Smooth muscle cell (in vitro differentiated cells): ENCODE measurements at regions not wholly inside any gene's neighbourhood (a gene's known extent, or its start where the extent isn't known, plus 50 kb on each side); places are given as distances from the start of the nearest gene placed in this dataset.

ENCODE experiments used
- DNase-seq: peaks from one replicate; lab custom pipeline; 2025; ENCODE audit not compliant: unreplicated experiment; lab: John Stamatoyannopoulos, UW
- H2AFZ ChIP-seq: fragments of 200-600 bp; sonication (generic); 2 replicates; pipeline ENCODE4 v1.6.0; 2016; ENCODE audit warnings: antibody characterized with exemption, low read depth, mild to moderate bottlenecking
- H3F3A ChIP-seq: fragments of 200-600 bp; sonication (generic); 2 replicates; pipeline ENCODE4 v1.6.0; 2017; ENCODE audit warnings: antibody characterized with exemption, low read depth
- H3K27ac ChIP-seq: fragments of 200-600 bp; sonication (generic); 2 replicates; pipeline ENCODE4 v1.5.1; 2016; ENCODE audit warnings: low read depth, mild to moderate bottlenecking
- H3K27me3 ChIP-seq: fragments of 200-600 bp; sonication (generic); 2 replicates; pipeline ENCODE4 v1.6.1; 2016; ENCODE audit warnings: low read depth, mild to moderate bottlenecking
- H3K36me3 ChIP-seq: fragments of 200-600 bp; sonication (generic); 2 replicates; pipeline ENCODE4 v1.5.1; 2016; ENCODE audit warnings: low read depth
- H3K4me1 ChIP-seq: fragments of 200-600 bp; sonication (generic); 2 replicates; pipeline ENCODE4 v1.5.1; 2016; ENCODE audit warnings: low read depth
- H3K4me2 ChIP-seq: fragments of 200-600 bp; sonication (generic); 2 replicates; pipeline ENCODE4 v1.6.0; 2016; ENCODE audit warnings: mild to moderate bottlenecking
- H3K4me3 ChIP-seq: fragments of 200-600 bp; sonication (generic); 2 replicates; pipeline ENCODE4 v1.5.1; 2016; ENCODE audit warnings: mild to moderate bottlenecking
- H3K79me2 ChIP-seq: fragments of 200-600 bp; sonication (generic); 2 replicates; pipeline ENCODE4 v1.6.0; 2016; ENCODE audit warnings: low read depth, mild to moderate bottlenecking
- H3K9ac ChIP-seq: fragments of 200-600 bp; sonication (generic); 2 replicates; pipeline ENCODE4 v1.6.0; 2016; ENCODE audit warnings: low read depth
- H3K9me3 ChIP-seq: fragments of 200-600 bp; sonication (generic); replicated peaks from 2 replicates; pipeline ENCODE4 v1.5.1; 2016; ENCODE audit warnings: low read depth
- H4K20me1 ChIP-seq: fragments of 200-600 bp; sonication (generic); 2 replicates; pipeline ENCODE4 v1.6.0; 2016; ENCODE audit warnings: low read depth
- CTCF ChIP-seq: fragments of 200-600 bp; sonication (generic); IDR thresholded peaks from 2 replicates; pipeline ENCODE4 v1.5.1; 2017; ENCODE audit warnings: borderline replicate concordance, mild to moderate bottlenecking, antibody characterized with exemption; ENCODE audit not compliant: insufficient read depth, poor library complexity, severe bottlenecking
- WGBS: methylation state at CpG from one replicate; pipeline ENCODE4 v1.1.7; 2016; ENCODE audit warnings: low lambda C conversion rate; 5-methylcytosine and 5-hydroxymethylcytosine counted together

GRCh38 chr7:13421776-13422175 lies 567.7 kb downstream of the ETV1 start:
- WGBS, result 91% methylated on average over 4 of the region's 4 CpGs

GRCh38 chr7:13433946-13434345 lies 555.5 kb downstream of the ETV1 start:
- H3K9me3 ChIP-seq, result no peaks in the 10 kb centered on the region
- no peak for DNase-seq

More at GRCh38 chr7:13421776-13422175, 567.7 kb downstream of the ETV1 start:
- H3K4me2 ChIP-seq, result no peak overlapping the region
- no peak overlapping the region for H2AFZ ChIP-seq
- no peak overlapping the region for H3K4me3 ChIP-seq
- H3K79me2 ChIP-seq, result no peaks in the 10 kb centered on the region
- no peaks in the 10 kb centered on the region for H3K36me3 ChIP-seq
- no peaks in the 10 kb centered on the region for H3K27me3 ChIP-seq
- no peak for TF ChIP-seq CTCF
- no peaks in the 10 kb centered on the region for H3K4me1 ChIP-seq
- no peaks in the 10 kb centered on the region for H4K20me1 ChIP-seq
- no peak overlapping the region for H3K27ac ChIP-seq
- no peaks in the 10 kb centered on the region for H3F3A ChIP-seq
- no peak for DNase-seq
- H3K9ac ChIP-seq, result no peak overlapping the region
- peaks cover 4% of the 10 kb centered on the region for H3K9me3 ChIP-seq

GRCh38 chr7:13442226-13442625 lies 547.2 kb downstream of the ETV1 start:
- H3K9ac ChIP-seq, result no peak overlapping the region
- TF ChIP-seq CTCF, result no peak
- no peaks in the 10 kb centered on the region for H3K36me3 ChIP-seq
- no peak overlapping the region for H2AFZ ChIP-seq
- no peaks in the 10 kb centered on the region for H3K79me2 ChIP-seq
- H4K20me1 ChIP-seq, result no peaks in the 10 kb centered on the region
- no peaks in the 10 kb centered on the region for H3F3A ChIP-seq
- no peak for DNase-seq
- H3K4me3 ChIP-seq, result no peak overlapping the region
- H3K27me3 ChIP-seq, result no peaks in the 10 kb centered on the region
- no peak overlapping the region for H3K27ac ChIP-seq
- H3K9me3 ChIP-seq, result no peaks in the 10 kb centered on the region
- no peak overlapping the region for H3K4me2 ChIP-seq
- WGBS, result 77% methylated on average over 1 of the region's 1 CpG
- H3K4me1 ChIP-seq, result no peaks in the 10 kb centered on the region

More at GRCh38 chr7:13433946-13434345, 555.5 kb downstream of the ETV1 start:
- Histone ChIP-seq H3K27ac (no peak overlapping the region), H3F3A (no peaks in the 10 kb centered on the region), H4K20me1 (no peaks in the 10 kb centered on the region), H3K79me2 (no peaks in the 10 kb centered on the region), H3K9ac (no peak overlapping the region), H3K4me3 (no peak overlapping the region), H2AFZ (no peak overlapping the region), H3K36me3 (no peaks in the 10 kb centered on the region), H3K4me2 (no peak overlapping the region), H3K27me3 (no peaks in the 10 kb centered on the region), H3K4me1 (no peaks in the 10 kb centered on the region)
- WGBS, result 79% methylated on average over 2 of the region's 2 CpGs
- no peak for TF ChIP-seq CTCF

- Histone ChIP-seq H2AFZ (no peak overlapping the region), H4K20me1 (no peaks in the 10 kb centered on the region), H3K79me2 (no peaks in the 10 kb centered on the region), H3K9ac (no peak overlapping the region), H3K4me2 (no peak overlapping the region), H3K36me3 (no peaks in the 10 kb centered on the region), H3K27ac (no peak overlapping the region), H3F3A (no peaks in the 10 kb centered on the region), H3K27me3 (no peaks in the 10 kb centered on the region), H3K4me3 (no peak overlapping the region), H3K4me1 (no peaks in the 10 kb centered on the region), H3K9me3 (no peaks in the 10 kb centered on the region)
- DNase-seq, result no peak
- WGBS, result 91% methylated on average over 1 of the region's 1 CpG
- no peak for TF ChIP-seq CTCF
Measured at GRCh38 chr7:13447637-13448036, 541.8 kb downstream of the ETV1 start.
